ENCODE measurements at regions not wholly inside any gene's neighbourhood (a gene's known extent, or its start where the extent isn't known, plus 50 kb on each side); places are given as distances from the start of the nearest gene placed in this dataset.

DNA sequence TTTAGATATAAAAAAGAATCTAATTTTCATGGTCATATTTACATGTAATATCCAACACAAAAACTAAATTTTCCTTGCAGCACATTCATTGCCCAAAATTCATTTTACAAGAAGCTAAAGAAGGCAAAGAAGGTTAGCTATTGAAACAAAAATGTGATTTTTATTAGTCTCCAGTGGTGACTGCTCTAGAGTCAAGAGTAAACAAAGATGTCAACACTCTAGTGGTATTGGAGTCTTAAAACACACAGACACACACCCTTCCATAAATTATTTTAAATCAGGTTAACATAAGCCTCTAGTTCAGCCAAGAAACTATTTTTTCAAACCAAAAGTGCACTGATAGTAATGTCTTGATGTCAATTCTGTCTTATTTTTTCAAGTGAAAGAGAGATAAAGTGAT lies 329.2 kb downstream of the ZNF608 start:
- no peak overlapping the region for H3K27ac ChIP-seq
- no peak for TF ChIP-seq ZFX (IDR thresholded peaks at IDR 0.05)

DNA sequence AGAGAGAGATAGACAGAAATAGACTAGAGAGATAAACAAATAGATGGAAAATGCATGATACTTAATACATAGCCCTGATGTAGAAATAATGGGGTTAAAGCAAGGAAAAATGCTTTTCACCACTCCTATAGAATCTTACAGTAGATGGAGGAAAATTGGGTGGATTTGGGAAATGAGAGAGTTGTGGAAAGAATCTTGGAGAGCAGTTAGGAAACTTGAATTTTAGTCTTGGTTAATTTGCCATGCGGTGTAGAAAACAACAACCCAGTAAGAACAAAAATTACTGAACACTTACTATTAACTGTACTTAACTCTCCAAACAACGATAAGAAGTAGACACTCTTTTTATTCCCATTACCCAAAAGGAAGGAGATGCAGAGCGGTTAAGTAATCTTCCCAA lies 329.8 kb downstream of the ZNF608 start:
- no peak for TF ChIP-seq ZFX (IDR thresholded peaks at IDR 0.05)
- TF ChIP-seq, protein P1, sequence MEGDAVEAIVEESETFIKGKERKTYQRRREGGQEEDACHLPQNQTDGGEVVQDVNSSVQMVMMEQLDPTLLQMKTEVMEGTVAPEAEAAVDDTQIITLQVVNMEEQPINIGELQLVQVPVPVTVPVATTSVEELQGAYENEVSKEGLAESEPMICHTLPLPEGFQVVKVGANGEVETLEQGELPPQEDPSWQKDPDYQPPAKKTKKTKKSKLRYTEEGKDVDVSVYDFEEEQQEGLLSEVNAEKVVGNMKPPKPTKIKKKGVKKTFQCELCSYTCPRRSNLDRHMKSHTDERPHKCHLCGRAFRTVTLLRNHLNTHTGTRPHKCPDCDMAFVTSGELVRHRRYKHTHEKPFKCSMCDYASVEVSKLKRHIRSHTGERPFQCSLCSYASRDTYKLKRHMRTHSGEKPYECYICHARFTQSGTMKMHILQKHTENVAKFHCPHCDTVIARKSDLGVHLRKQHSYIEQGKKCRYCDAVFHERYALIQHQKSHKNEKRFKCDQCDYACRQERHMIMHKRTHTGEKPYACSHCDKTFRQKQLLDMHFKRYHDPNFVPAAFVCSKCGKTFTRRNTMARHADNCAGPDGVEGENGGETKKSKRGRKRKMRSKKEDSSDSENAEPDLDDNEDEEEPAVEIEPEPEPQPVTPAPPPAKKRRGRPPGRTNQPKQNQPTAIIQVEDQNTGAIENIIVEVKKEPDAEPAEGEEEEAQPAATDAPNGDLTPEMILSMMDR (conservative IDR thresholded peaks at IDR 0.05) = no peak
- no peak overlapping the region for H3K27ac ChIP-seq

GRCh38 chr5:124414973-124415372 lies 331.5 kb downstream of the ZNF608 start:
- H3K27ac ChIP-seq = no peak overlapping the region
- no peak for TF ChIP-seq ZFX (IDR thresholded peaks at IDR 0.05)
- TF ChIP-seq, protein P1 (conservative IDR thresholded peaks at IDR 0.05) = no peak

GRCh38 chr5:124410539-124411488 lies 335.6 kb downstream of the ZNF608 start:
- no peak for TF ChIP-seq ZFX (IDR thresholded peaks at IDR 0.05)
- TF ChIP-seq, protein P1 (conservative IDR thresholded peaks at IDR 0.05) = peak; percentile 35
- no peak overlapping the region for H3K27ac ChIP-seq

- no peak for TF ChIP-seq ZFX (IDR thresholded peaks at IDR 0.05)
- TF ChIP-seq, protein P1 (conservative IDR thresholded peaks at IDR 0.05) = no peak
- no peak overlapping the region for H3K27ac ChIP-seq
Observed at GRCh38 chr5:124408738-124409453, 337.5 kb downstream of the ZNF608 start.

DNA sequence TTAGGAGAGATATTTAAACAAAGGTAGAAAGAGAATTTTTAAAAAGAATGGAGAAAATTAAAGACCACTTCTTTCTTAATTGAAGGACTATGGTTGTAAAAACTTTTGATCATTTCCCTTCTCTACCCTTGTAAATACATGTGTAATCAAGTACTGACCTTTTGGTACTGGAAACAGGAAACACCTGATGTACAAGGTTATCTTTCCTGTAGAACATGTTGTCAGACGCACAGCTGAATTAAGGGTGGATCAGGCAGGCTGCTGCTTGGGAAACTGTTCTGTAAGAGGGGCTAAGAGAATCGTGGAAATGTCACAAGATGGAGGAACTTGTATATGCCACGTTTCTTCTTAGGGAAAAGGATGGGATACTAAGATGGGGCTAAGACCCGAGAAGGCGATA lies 341.6 kb downstream of the ZNF608 start:
- TF ChIP-seq, protein P1 (conservative IDR thresholded peaks at IDR 0.05) = no peak
- TF ChIP-seq ZFX (IDR thresholded peaks at IDR 0.05) = no peak
- H3K27ac ChIP-seq = no peak overlapping the region

DNA sequence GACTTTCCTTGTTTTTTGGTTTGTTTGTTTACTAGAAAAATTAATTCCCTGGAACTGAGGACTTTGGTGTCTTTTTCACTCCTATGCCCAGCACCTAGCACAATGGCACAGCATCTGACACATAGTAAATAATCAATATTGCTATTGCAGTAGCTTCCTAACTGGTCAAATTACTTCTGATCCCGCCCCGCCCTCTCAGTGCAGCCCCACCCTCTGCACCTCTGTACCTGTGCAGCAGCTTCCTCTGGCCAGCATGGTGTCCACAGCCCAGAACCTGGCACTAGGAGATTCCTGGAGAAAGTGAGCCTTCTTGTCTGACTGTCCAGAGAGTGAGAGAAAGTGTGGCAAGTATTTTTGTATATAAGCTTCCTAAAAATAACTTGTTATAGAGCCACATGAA lies 343.2 kb downstream of the ZNF608 start:
- TF ChIP-seq ZFX (IDR thresholded peaks at IDR 0.05) = no peak
- TF ChIP-seq, protein P1 (conservative IDR thresholded peaks at IDR 0.05) = no peak
- no peak overlapping the region for H3K27ac ChIP-seq
